Panc1 (cell line): ENCODE measurements at regions not wholly inside any gene's neighbourhood (a gene's known extent, or its start where the extent isn't known, plus 50 kb on each side); places are given as distances from the start of the nearest gene placed in this dataset.

ENCODE experiments used
- POLR2AphosphoS5 ChIP-seq: IDR thresholded peaks from 2 replicates; pipeline ENCODE4 v1.6.1; 2012; ENCODE audit warnings: mild to moderate bottlenecking, low read depth, low read length, moderate library complexity
- TCF7L2 ChIP-seq: IDR thresholded peaks from 2 replicates; pipeline ENCODE4 v1.6.1; 2011; ENCODE audit warnings: mild to moderate bottlenecking, low read depth, low read length, inconsistent platforms

DNA sequence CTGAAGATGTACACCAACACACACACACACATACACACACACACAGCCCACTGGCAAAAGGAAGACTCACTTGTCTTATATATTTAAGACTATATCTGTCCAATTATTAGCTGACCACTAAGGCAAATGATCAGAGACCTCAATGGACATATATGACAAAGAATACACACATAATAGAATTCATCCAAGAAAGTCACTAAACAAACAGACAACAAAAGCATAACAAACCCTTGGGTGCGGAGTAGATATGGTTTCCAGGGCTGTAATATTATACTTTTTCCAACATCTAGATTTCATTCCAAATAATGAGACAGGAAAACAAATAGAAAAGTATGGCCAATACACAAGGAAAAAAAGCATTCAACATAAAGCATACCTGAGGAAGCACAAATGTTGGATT, 72.3 kb upstream of the PRICKLE2 start:
- TF ChIP-seq TCF7L2 (no peak), POLR2AphosphoS5 (no peak)
